BE2C (cell line): ENCODE measurements at regions not wholly inside any gene's neighbourhood (a gene's known extent, or its start where the extent isn't known, plus 50 kb on each side); places are given as distances from the start of the nearest gene placed in this dataset.

Source experiments
- DNase-seq: peaks from one replicate; pipeline ENCODE4 v3.0.0-alpha.2; 2020
- H3K27me3 ChIP-seq: fragments of 250-450 bp; sonication (Bioruptor Pico); 2 replicates; pipeline ENCODE4 v1.5.1; 2020; ENCODE audit warnings: mild to moderate bottlenecking
- H3K36me3 ChIP-seq: fragments of 250-450 bp; sonication (Bioruptor Pico); 2 replicates; pipeline ENCODE4 v1.5.1; 2020; ENCODE audit warnings: mild to moderate bottlenecking
- H3K4me1 ChIP-seq: fragments of 250-450 bp; sonication (Bioruptor Pico); 2 replicates; pipeline ENCODE4 v1.5.1; 2020
- H3K4me3 ChIP-seq: 2 replicates; pipeline ENCODE4 v1.5.1; 2011; ENCODE audit warnings: low read depth, low read length
- H3K9me3 ChIP-seq: fragments of 250-450 bp; sonication (Bioruptor Pico); 2 replicates; pipeline ENCODE4 v1.5.1; 2020
- CTCF ChIP-seq: IDR thresholded peaks from 2 replicates; pipeline ENCODE4 v1.5.1; 2012; ENCODE audit warnings: mild to moderate bottlenecking, low read depth, low read length

- no peak for DNase-seq
- Histone ChIP-seq H3K9me3 (no peaks in the 10 kb centered on the region), H3K36me3 (no peaks in the 10 kb centered on the region), H3K27me3 (no peaks in the 10 kb centered on the region), H3K4me1 (no peaks in the 10 kb centered on the region), H3K4me3 (no peak overlapping the region)
- TF ChIP-seq CTCF: no peak
These were observed 310.4 kb downstream of the GPAT3 start for GRCh38 chr4:83846193-83846830.

GRCh38 chr4:83839615-83840014, 303.7 kb downstream of the GPAT3 start:
- H3K4me3 ChIP-seq: no peak overlapping the region
- no peaks in the 10 kb centered on the region for H3K36me3 ChIP-seq
- H3K4me1 ChIP-seq: no peaks in the 10 kb centered on the region
- no peak for TF ChIP-seq CTCF
- DNase-seq: no peak
- H3K9me3 ChIP-seq: no peaks in the 10 kb centered on the region
- H3K27me3 ChIP-seq: no peaks in the 10 kb centered on the region

GRCh38 chr4:83837614-83838308, 301.9 kb downstream of the GPAT3 start:
- no peak for DNase-seq
- no peak overlapping the region for H3K4me3 ChIP-seq
- no peaks in the 10 kb centered on the region for H3K27me3 ChIP-seq
- H3K36me3 ChIP-seq: no peaks in the 10 kb centered on the region
- no peaks in the 10 kb centered on the region for H3K4me1 ChIP-seq
- no peak for TF ChIP-seq CTCF
- H3K9me3 ChIP-seq: no peaks in the 10 kb centered on the region

- TF ChIP-seq CTCF: no peak
- no peaks in the 10 kb centered on the region for H3K36me3 ChIP-seq
- no peaks in the 10 kb centered on the region for H3K9me3 ChIP-seq
- H3K27me3 ChIP-seq: no peaks in the 10 kb centered on the region
- DNase-seq: no peak
- H3K4me3 ChIP-seq: no peak overlapping the region
- H3K4me1 ChIP-seq: peaks cover 16% of the 10 kb centered on the region
These were observed 298.0 kb downstream of the GPAT3 start for GRCh38 chr4:83833920-83834319.

- no peak overlapping the region for H3K4me3 ChIP-seq
- no peak for DNase-seq
- H3K9me3 ChIP-seq: no peaks in the 10 kb centered on the region
- no peaks in the 10 kb centered on the region for H3K36me3 ChIP-seq
- no peaks in the 10 kb centered on the region for H3K27me3 ChIP-seq
- H3K4me1 ChIP-seq: peaks cover 16% of the 10 kb centered on the region
- TF ChIP-seq CTCF: no peak
These were observed 296.4 kb downstream of the GPAT3 start for GRCh38 chr4:83832110-83832825.

- DNase-seq: no peak
- Histone ChIP-seq H3K36me3 (no peaks in the 10 kb centered on the region), H3K4me3 (no peak overlapping the region), H3K9me3 (no peaks in the 10 kb centered on the region), H3K27me3 (no peaks in the 10 kb centered on the region), H3K4me1 (peaks cover 16% of the 10 kb centered on the region)
- no peak for TF ChIP-seq CTCF
These were observed 295.7 kb downstream of the GPAT3 start for GRCh38 chr4:83831588-83831987.
